WERI-Rb-1 (cell line): ENCODE measurements at regions not wholly inside any gene's neighbourhood (a gene's known extent, or its start where the extent isn't known, plus 50 kb on each side); places are given as distances from the start of the nearest gene placed in this dataset.

Experiments
- DNase-seq: peaks from one replicate; pipeline ENCODE4 v3.0.0-alpha.2; 2020
- H3K27ac ChIP-seq: fragments of 250-450 bp; sonication (Bioruptor Pico); 2 replicates; pipeline ENCODE4 v1.5.1; 2020; ENCODE audit warnings: mild to moderate bottlenecking, moderate library complexity
- H3K27me3 ChIP-seq: fragments of 250-450 bp; sonication (Bioruptor Pico); 2 replicates; pipeline ENCODE4 v1.5.1; 2021; ENCODE audit warnings: mild to moderate bottlenecking, low read depth, moderate library complexity; ENCODE audit not compliant: insufficient read depth, severe bottlenecking
- H3K36me3 ChIP-seq: fragments of 250-450 bp; sonication (Bioruptor Pico); 2 replicates; pipeline ENCODE4 v1.5.1; 2020; ENCODE audit warnings: mild to moderate bottlenecking, moderate library complexity
- H3K4me3 ChIP-seq: 2 replicates; pipeline ENCODE4 v1.5.1; 2011; ENCODE audit warnings: low read depth, mild to moderate bottlenecking, control low read depth, low read length
- H3K9me3 ChIP-seq: fragments of 250-450 bp; sonication (Bioruptor Pico); 2 replicates; pipeline ENCODE4 v1.5.1; 2021; ENCODE audit warnings: mild to moderate bottlenecking, moderate library complexity; ENCODE audit not compliant: severe bottlenecking
- TF ChIP-seq, protein P1 (sequence below): IDR thresholded peaks from 2 replicates; pipeline ENCODE4 v1.5.1; 2011; ENCODE audit warnings: low read depth, mild to moderate bottlenecking, control low read depth, inconsistent platforms, low read length

DNA sequence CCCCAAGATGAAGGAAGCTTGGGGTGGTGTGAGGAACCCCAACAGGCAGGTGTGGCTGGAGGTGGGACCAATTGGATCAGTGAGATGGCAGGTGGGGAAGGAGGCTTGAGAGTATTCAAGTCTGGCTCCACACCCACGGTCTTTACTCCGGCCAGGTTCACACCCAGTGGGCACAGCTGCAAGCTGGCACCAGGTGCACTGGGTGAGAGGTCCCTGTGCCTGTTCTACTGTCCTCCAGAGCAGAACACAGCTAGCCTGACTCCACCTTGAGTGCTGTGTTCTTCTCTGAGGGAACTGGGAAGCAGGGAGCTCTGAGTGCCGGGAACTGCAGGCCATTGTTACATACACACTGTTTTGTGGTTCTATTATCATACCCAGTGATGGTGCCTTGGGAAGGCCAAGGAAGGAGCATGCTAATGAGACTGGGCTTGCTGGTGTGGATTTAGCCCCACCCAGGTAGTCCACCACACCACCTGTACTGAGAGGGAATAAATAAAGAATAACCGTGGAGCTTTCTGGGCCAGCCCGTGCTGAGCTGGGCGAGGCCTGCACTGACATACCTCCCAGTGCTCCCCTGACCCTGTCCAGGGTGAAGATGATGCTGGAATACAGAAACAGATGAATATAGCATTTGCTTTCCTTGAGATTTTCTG lies 93.4 kb downstream of the ABHD5 start:
- TF ChIP-seq, protein P1, sequence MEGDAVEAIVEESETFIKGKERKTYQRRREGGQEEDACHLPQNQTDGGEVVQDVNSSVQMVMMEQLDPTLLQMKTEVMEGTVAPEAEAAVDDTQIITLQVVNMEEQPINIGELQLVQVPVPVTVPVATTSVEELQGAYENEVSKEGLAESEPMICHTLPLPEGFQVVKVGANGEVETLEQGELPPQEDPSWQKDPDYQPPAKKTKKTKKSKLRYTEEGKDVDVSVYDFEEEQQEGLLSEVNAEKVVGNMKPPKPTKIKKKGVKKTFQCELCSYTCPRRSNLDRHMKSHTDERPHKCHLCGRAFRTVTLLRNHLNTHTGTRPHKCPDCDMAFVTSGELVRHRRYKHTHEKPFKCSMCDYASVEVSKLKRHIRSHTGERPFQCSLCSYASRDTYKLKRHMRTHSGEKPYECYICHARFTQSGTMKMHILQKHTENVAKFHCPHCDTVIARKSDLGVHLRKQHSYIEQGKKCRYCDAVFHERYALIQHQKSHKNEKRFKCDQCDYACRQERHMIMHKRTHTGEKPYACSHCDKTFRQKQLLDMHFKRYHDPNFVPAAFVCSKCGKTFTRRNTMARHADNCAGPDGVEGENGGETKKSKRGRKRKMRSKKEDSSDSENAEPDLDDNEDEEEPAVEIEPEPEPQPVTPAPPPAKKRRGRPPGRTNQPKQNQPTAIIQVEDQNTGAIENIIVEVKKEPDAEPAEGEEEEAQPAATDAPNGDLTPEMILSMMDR, result no peak
- H3K27ac ChIP-seq, result no peak overlapping the region
- H3K27me3 ChIP-seq, result no peaks in the 10 kb centered on the region
- H3K9me3 ChIP-seq, result no peaks in the 10 kb centered on the region
- H3K4me3 ChIP-seq, result no peak overlapping the region
- no peak for DNase-seq
- H3K36me3 ChIP-seq, result no peaks in the 10 kb centered on the region

DNA sequence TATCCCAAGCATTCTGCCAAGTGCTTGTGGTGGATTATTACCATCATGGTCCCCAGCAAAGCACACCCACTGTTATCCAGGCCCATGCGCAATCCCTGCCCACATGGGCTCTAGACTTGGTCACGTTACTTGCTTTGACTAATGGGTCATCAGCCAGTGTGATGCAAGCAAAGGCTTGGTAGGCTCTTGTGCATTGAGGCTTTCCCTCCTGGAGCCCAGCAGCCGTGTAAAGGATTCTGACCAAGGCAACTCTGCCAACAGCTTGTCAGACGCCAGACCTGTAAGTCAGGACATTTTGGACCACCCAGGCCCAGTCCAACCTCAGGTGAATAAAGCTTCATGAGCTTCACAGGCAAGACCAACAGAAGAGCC lies 93.9 kb downstream of the ABHD5 start:
- no peaks in the 10 kb centered on the region for H3K36me3 ChIP-seq
- TF ChIP-seq, protein P1, result no peak
- H3K27ac ChIP-seq, result no peak overlapping the region
- H3K9me3 ChIP-seq, result no peaks in the 10 kb centered on the region
- no peak overlapping the region for H3K4me3 ChIP-seq
- no peaks in the 10 kb centered on the region for H3K27me3 ChIP-seq
- DNase-seq, result no peak

DNA sequence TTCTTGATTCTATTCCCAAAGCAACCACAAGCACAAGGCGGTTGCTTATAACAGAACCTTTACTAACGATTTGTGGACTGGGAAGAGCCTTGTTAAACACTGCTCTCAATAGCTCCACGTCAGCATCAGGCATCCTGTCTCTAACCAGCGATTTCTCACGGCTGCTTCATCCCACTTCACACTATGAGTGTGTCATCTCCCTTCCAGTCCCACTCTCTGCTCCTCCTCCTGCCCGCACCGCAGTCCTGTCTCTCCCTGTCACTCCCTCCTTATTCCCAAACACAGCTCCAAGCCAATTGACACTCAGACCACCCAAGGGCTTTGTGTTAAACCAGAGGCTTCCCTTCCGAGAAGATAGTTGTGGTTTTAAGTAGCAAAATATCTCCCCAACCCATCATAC lies 94.8 kb downstream of the ABHD5 start:
- Histone ChIP-seq H3K4me3 (no peak overlapping the region), H3K9me3 (no peaks in the 10 kb centered on the region), H3K27me3 (no peaks in the 10 kb centered on the region), H3K27ac (no peak overlapping the region), H3K36me3 (no peaks in the 10 kb centered on the region)
- DNase-seq, result no peak
- TF ChIP-seq, protein P1, result no peak

DNA sequence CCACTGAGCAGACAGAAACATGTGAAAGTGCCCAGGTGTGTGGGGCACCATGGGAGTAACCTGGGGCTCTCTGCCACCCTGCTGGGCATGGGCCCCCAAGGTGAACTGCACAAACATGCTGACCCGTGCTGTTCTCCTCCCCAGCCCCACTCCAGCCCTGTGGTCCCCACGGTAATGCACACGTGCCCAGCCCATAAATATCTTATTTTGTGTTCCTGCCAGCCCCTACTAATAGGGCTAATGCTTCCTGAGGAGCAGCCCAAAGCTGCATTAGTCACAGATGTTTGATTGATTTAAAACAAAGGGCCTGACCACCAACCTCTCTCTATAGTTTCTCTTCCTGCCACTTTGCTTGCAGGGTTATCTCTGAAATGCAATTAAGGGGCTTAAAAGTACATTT lies 95.4 kb downstream of the ABHD5 start:
- Histone ChIP-seq H3K36me3 (no peaks in the 10 kb centered on the region), H3K9me3 (no peaks in the 10 kb centered on the region), H3K27ac (no peak overlapping the region), H3K27me3 (no peaks in the 10 kb centered on the region), H3K4me3 (no peak overlapping the region)
- TF ChIP-seq, protein P1, result no peak
- DNase-seq, result no peak

DNA sequence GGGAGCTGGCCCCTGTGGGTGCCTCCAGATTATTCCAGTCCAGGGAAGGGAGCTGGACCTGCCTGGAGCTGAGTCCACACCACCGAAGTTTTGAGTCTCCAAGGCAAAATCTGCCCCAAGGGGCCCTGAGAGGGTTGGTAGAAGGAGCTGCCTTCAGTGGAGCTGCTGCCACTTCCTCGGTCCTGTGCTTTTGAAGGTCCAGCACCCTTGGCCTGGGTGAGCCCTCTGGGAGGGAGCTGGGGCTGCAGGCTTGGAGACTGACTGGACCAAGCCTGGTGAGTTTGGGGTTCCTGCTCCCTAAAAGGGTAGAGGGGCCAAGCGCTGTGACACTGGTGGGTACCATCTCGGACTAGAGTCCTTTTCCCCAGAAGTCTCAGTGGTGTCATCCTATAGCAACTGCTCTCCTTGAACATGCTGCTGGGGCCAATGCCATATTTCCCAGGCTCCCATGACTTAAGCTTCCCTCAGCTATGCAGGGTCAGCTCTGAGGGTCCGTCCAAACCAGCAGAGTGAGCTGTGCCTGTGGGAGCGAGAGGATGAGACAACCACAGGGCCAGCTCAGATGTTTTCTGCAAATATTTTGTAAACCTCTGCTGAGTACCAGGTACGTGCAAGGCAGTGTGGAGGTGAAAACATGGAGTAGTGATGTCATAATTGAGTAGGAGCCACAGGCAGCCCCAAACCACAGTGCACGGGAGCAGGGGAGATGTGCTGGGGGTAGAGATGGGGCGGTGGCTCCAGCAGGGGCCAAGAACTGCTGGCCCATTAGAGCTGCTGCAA lies 96.0 kb downstream of the ABHD5 start:
- DNase-seq, result no peak
- Histone ChIP-seq H3K36me3 (no peaks in the 10 kb centered on the region), H3K9me3 (no peaks in the 10 kb centered on the region), H3K4me3 (no peak overlapping the region), H3K27ac (no peak overlapping the region), H3K27me3 (no peaks in the 10 kb centered on the region)
- TF ChIP-seq, protein P1, result no peak
